ENCODE measurements at regions not wholly inside any gene's neighbourhood (a gene's known extent, or its start where the extent isn't known, plus 50 kb on each side); places are given as distances from the start of the nearest gene placed in this dataset.

DNA sequence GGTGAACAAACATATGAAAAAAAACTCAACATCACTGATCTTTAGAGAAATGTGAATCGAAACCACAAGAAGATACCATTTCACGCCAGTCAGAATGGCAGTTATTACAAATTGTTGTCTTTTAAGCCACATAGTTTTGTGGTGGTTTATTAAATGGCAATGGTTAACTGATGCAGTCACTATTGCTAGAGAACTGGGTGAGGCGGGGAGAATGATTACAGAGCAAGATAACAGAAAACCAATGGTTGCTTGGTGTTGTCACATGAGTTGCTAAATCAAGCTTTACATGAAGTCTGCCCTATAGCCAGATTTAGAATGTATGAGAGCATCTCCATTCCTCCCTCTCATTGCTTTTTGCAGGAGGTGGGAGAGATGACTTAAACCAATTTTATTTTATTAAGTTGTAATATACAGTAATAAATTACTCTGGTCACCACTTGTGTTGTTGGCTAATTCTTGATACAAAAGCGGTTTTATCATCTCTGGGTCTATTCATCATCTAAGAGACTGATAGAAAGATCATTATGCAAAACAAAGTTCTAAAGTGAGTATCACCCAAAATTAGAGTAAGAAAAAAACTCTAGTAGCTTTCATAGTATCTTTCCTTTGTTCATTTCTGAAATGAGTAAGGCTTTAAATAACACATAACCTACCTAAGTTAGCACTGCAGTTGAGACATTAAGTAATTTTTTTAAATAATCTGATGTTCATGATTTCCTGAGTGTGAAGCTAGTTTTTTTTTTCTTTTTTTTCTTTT is 859.5 kb downstream of the STIM2 start:
- Histone ChIP-seq H3K9me3 (ENCODE audit: control insufficient read depth in 1 of 2, insufficient read depth in 1 of 2, low read length in 2 of 2) (peaks cover 0 to 7% of the 10 kb centered on the region in 2 experiments), H3K36me3 (ENCODE audit: insufficient read depth, low read length) (no peaks in the 10 kb centered on the region), H3K27me3 (ENCODE audit: control insufficient read depth in 1 of 2, insufficient read depth in 2 of 2, low read length in 2 of 2) (no peaks in the 10 kb centered on the region), H3K4me3 (ENCODE audit: low read length) (no peak overlapping the region), H3K4me1 (ENCODE audit: insufficient read depth, low read length) (no peaks in the 10 kb centered on the region), H3K27ac (ENCODE audit: low read depth in 1 of 2, low read length in 2 of 2) (no peak overlapping the region)
- Mint-ChIP-seq H3K36me3 (ENCODE audit: low read depth) (no peaks in the 10 kb centered on the region), H3K4me3 (no peak overlapping the region), H3K27ac (no peak overlapping the region), H3K9me3 (no peaks in the 10 kb centered on the region), H3K27me3 (no peaks in the 10 kb centered on the region), H3K4me1 (ENCODE audit: low read depth) (no peaks in the 10 kb centered on the region)
- ChIA-PET CTCF (no interaction called here), POLR2A (no interaction called here)
- TF ChIP-seq, protein P1, sequence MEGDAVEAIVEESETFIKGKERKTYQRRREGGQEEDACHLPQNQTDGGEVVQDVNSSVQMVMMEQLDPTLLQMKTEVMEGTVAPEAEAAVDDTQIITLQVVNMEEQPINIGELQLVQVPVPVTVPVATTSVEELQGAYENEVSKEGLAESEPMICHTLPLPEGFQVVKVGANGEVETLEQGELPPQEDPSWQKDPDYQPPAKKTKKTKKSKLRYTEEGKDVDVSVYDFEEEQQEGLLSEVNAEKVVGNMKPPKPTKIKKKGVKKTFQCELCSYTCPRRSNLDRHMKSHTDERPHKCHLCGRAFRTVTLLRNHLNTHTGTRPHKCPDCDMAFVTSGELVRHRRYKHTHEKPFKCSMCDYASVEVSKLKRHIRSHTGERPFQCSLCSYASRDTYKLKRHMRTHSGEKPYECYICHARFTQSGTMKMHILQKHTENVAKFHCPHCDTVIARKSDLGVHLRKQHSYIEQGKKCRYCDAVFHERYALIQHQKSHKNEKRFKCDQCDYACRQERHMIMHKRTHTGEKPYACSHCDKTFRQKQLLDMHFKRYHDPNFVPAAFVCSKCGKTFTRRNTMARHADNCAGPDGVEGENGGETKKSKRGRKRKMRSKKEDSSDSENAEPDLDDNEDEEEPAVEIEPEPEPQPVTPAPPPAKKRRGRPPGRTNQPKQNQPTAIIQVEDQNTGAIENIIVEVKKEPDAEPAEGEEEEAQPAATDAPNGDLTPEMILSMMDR (IDR thresholded peaks at IDR 0.05), result no peak
- intact Hi-C loops (cut with DNase I, micrococcal nuclease), result no loop called here
- DNase-seq (no peak), ATAC-seq (ENCODE audit: poor library complexity) (no peak)

- ChIA-PET POLR2A (no interaction called here), CTCF (no interaction called here)
- H3K4me3 ChIP-seq (ENCODE audit: low read length), result no peak overlapping the region
Measured at GRCh38 chr4:27721193-27721592, 860.6 kb downstream of the STIM2 start.

GRCh38 chr4:27728892-27729291 is 868.3 kb downstream of the STIM2 start:
- TF ChIP-seq, protein P1 (IDR thresholded peaks at IDR 0.05), result no peak
- DNase-seq (no peak), ATAC-seq (ENCODE audit: poor library complexity) (no peak)
- no peak overlapping the region for H3K27ac ChIP-seq (ENCODE audit: low read depth in 1 of 2, low read length in 2 of 2)
- Mint-ChIP-seq H3K4me1 (ENCODE audit: low read depth) (no peaks in the 10 kb centered on the region), H3K36me3 (ENCODE audit: low read depth) (no peaks in the 10 kb centered on the region), H3K27me3 (no peaks in the 10 kb centered on the region), H3K9me3 (no peaks in the 10 kb centered on the region), H3K27ac (no peak overlapping the region), H3K4me3 (no peak overlapping the region)
- ChIA-PET CTCF (no interaction called here), POLR2A (no interaction called here)
- H3K36me3 ChIP-seq (ENCODE audit: insufficient read depth, low read length), result no peaks in the 10 kb centered on the region
- intact Hi-C loops (cut with DNase I, micrococcal nuclease), result no loop called here
- no peak overlapping the region for H3K4me3 ChIP-seq (ENCODE audit: low read length)
- no peaks in the 10 kb centered on the region for H3K27me3 ChIP-seq (ENCODE audit: control insufficient read depth in 1 of 2, insufficient read depth in 2 of 2, low read length in 2 of 2)
- no peaks in the 10 kb centered on the region for H3K4me1 ChIP-seq (ENCODE audit: insufficient read depth, low read length)
- H3K9me3 ChIP-seq (ENCODE audit: control insufficient read depth in 1 of 2, insufficient read depth in 1 of 2, low read length in 2 of 2), result no peaks in the 10 kb centered on the region

More at GRCh38 chr4:27721193-27721592, 860.6 kb downstream of the STIM2 start:
- Histone ChIP-seq H3K36me3 (ENCODE audit: insufficient read depth, low read length) (no peaks in the 10 kb centered on the region), H3K4me1 (ENCODE audit: insufficient read depth, low read length) (no peaks in the 10 kb centered on the region), H3K27me3 (ENCODE audit: control insufficient read depth in 1 of 2, insufficient read depth in 2 of 2, low read length in 2 of 2) (no peaks in the 10 kb centered on the region), H3K9me3 (ENCODE audit: control insufficient read depth in 1 of 2, insufficient read depth in 1 of 2, low read length in 2 of 2) (peaks cover 0 to 4% of the 10 kb centered on the region in 2 experiments), H3K27ac (ENCODE audit: low read depth in 1 of 2, low read length in 2 of 2) (no peak overlapping the region)
- TF ChIP-seq, protein P1 (IDR thresholded peaks at IDR 0.05), result no peak
- Mint-ChIP-seq H3K4me1 (ENCODE audit: low read depth) (no peaks in the 10 kb centered on the region), H3K27me3 (no peaks in the 10 kb centered on the region), H3K4me3 (no peak overlapping the region), H3K9me3 (no peaks in the 10 kb centered on the region), H3K36me3 (ENCODE audit: low read depth) (no peaks in the 10 kb centered on the region), H3K27ac (no peak overlapping the region)
- intact Hi-C loops (cut with DNase I, micrococcal nuclease), result no loop called here
- ATAC-seq (ENCODE audit: poor library complexity) (no peak), DNase-seq (no peak)

All from CD4-positive, alpha-beta T cell (primary cell).